SH-SY5Y (cell line): ENCODE measurements at regions not wholly inside any gene's neighbourhood (a gene's known extent, or its start where the extent isn't known, plus 50 kb on each side); places are given as distances from the start of the nearest gene placed in this dataset.

Source experiments
- GATA2 ChIP-seq: IDR thresholded peaks from 2 replicates; pipeline ENCODE4 v1.6.1; 2011; ENCODE audit warnings: mild to moderate bottlenecking, low read depth, low read length
- GATA3 ChIP-seq: IDR thresholded peaks from 2 replicates; pipeline ENCODE4 v1.6.1; 2011; ENCODE audit warnings: low read depth, mild to moderate bottlenecking, low read length, moderate library complexity

GRCh38 chr9:126027566-126027965 is 280.4 kb downstream of the PBX3 start:
- TF ChIP-seq GATA2 (no peak), GATA3 (no peak)
